ENCODE measurements at regions not wholly inside any gene's neighbourhood (a gene's known extent, or its start where the extent isn't known, plus 50 kb on each side); places are given as distances from the start of the nearest gene placed in this dataset.

- in situ Hi-C loops (cut with HindIII; ENCODE audit: low pct_unique_long_range_greater_than_20kb, low sequenced_read_pairs): no loop called here
- DNase-seq (ENCODE audit: low read depth, low spot score): peak; percentile 57
These were observed 156.0 kb downstream of the SEC61B start for GRCh38 chr9:99377790-99378775.

GRCh38 chr9:99383536-99383935, 161.5 kb downstream of the SEC61B start:
- in situ Hi-C loops (cut with HindIII; ENCODE audit: low pct_unique_long_range_greater_than_20kb, low sequenced_read_pairs): no loop called here
- DNase-seq (ENCODE audit: low read depth, low spot score): no peak

GRCh38 chr9:99385215-99385614, 163.1 kb downstream of the SEC61B start:
- in situ Hi-C loops (cut with HindIII; ENCODE audit: low pct_unique_long_range_greater_than_20kb, low sequenced_read_pairs): no loop called here
- DNase-seq (ENCODE audit: low read depth, low spot score): no peak

- in situ Hi-C loops (cut with HindIII; ENCODE audit: low pct_unique_long_range_greater_than_20kb, low sequenced_read_pairs): no loop called here
- DNase-seq (ENCODE audit: low read depth, low spot score): no peak
These were observed 163.8 kb downstream of the SEC61B start for GRCh38 chr9:99385814-99386279.

GRCh38 chr9:99387431-99387830, 165.3 kb downstream of the SEC61B start:
- no peak for DNase-seq (ENCODE audit: low read depth, low spot score)
- in situ Hi-C loops (cut with HindIII; ENCODE audit: low pct_unique_long_range_greater_than_20kb, low sequenced_read_pairs): no loop called here

GRCh38 chr9:99389087-99390033, 167.3 kb downstream of the SEC61B start:
- in situ Hi-C loops (cut with HindIII; ENCODE audit: low pct_unique_long_range_greater_than_20kb, low sequenced_read_pairs): no loop called here
- no peak for DNase-seq (ENCODE audit: low read depth, low spot score)

GRCh38 chr9:99391937-99392594, 170.0 kb downstream of the SEC61B start:
- in situ Hi-C loops (cut with HindIII; ENCODE audit: low pct_unique_long_range_greater_than_20kb, low sequenced_read_pairs): no loop called here
- no peak for DNase-seq (ENCODE audit: low read depth, low spot score)

- DNase-seq (ENCODE audit: low read depth, low spot score): no peak
- in situ Hi-C loops (cut with HindIII; ENCODE audit: low pct_unique_long_range_greater_than_20kb, low sequenced_read_pairs): no loop called here
These were observed 170.9 kb downstream of the SEC61B start for GRCh38 chr9:99392986-99393385.

GRCh38 chr9:99393993-99394392, 171.9 kb downstream of the SEC61B start:
- in situ Hi-C loops (cut with HindIII; ENCODE audit: low pct_unique_long_range_greater_than_20kb, low sequenced_read_pairs): no loop called here
- no peak for DNase-seq (ENCODE audit: low read depth, low spot score)

- in situ Hi-C loops (cut with HindIII; ENCODE audit: low pct_unique_long_range_greater_than_20kb, low sequenced_read_pairs): no loop called here
- DNase-seq (ENCODE audit: low read depth, low spot score): no peak
These were observed 176.2 kb downstream of the SEC61B start for GRCh38 chr9:99398241-99398640.

- no peak for DNase-seq (ENCODE audit: low read depth, low spot score)
- in situ Hi-C loops (cut with HindIII; ENCODE audit: low pct_unique_long_range_greater_than_20kb, low sequenced_read_pairs): no loop called here
These were observed 177.4 kb downstream of the SEC61B start for GRCh38 chr9:99399474-99399873.

- in situ Hi-C loops (cut with HindIII; ENCODE audit: low pct_unique_long_range_greater_than_20kb, low sequenced_read_pairs): no loop called here
- DNase-seq (ENCODE audit: low read depth, low spot score): no peak
These were observed 178.2 kb downstream of the SEC61B start for GRCh38 chr9:99400184-99400731.

- no peak for DNase-seq (ENCODE audit: low read depth, low spot score)
- in situ Hi-C loops (cut with HindIII; ENCODE audit: low pct_unique_long_range_greater_than_20kb, low sequenced_read_pairs): no loop called here
These were observed 179.8 kb downstream of the SEC61B start for GRCh38 chr9:99401680-99402504.

GRCh38 chr9:99403371-99403770, 181.3 kb downstream of the SEC61B start:
- in situ Hi-C loops (cut with HindIII; ENCODE audit: low pct_unique_long_range_greater_than_20kb, low sequenced_read_pairs): no loop called here
- no peak for DNase-seq (ENCODE audit: low read depth, low spot score)

- in situ Hi-C loops (cut with HindIII; ENCODE audit: low pct_unique_long_range_greater_than_20kb, low sequenced_read_pairs): no loop called here
- DNase-seq (ENCODE audit: low read depth, low spot score): no peak
These were observed 183.3 kb downstream of the SEC61B start for GRCh38 chr9:99405359-99405758.

GRCh38 chr9:99406939-99407338, 184.9 kb downstream of the SEC61B start:
- no peak for DNase-seq (ENCODE audit: low read depth, low spot score)
- in situ Hi-C loops (cut with HindIII; ENCODE audit: low pct_unique_long_range_greater_than_20kb, low sequenced_read_pairs): no loop called here

- no peak for DNase-seq (ENCODE audit: low read depth, low spot score)
- in situ Hi-C loops (cut with HindIII; ENCODE audit: low pct_unique_long_range_greater_than_20kb, low sequenced_read_pairs): no loop called here
These were observed 189.0 kb downstream of the SEC61B start for GRCh38 chr9:99411068-99411467.
